Upper lobe of right lung (tissue), 1 donor: ENCODE measurements at regions not wholly inside any gene's neighbourhood (a gene's known extent, or its start where the extent isn't known, plus 50 kb on each side); places are given as distances from the start of the nearest gene placed in this dataset.

ENCODE experiments used
- ATAC-seq: fragments of 200-7000 bp; cut with Tn5 transposase; one replicate; pipeline ENCODE4 v1.9.1; 2020; ENCODE audit warnings: mild to moderate bottlenecking, moderate library complexity
- DNase-seq: peaks from one replicate; pipeline ENCODE4 v3.0.0-alpha.2; 2020
- H3K27ac ChIP-seq: fragments of 200-600 bp; one replicate; pipeline ENCODE4 v1.8.0; 2022
- H3K27me3 ChIP-seq: fragments of 200-600 bp; one replicate; pipeline ENCODE4 v1.8.0; 2022; ENCODE audit warnings: mild to moderate bottlenecking
- H3K36me3 ChIP-seq: fragments of 200-600 bp; one replicate; pipeline ENCODE4 v1.8.0; 2022
- H3K4me1 ChIP-seq: fragments of 200-600 bp; one replicate; pipeline ENCODE4 v1.8.0; 2022
- H3K4me3 ChIP-seq: fragments of 200-600 bp; one replicate; pipeline ENCODE4 v1.8.0; 2022; ENCODE audit warnings: mild to moderate bottlenecking
- H3K9me3 ChIP-seq: fragments of 200-600 bp; one replicate; pipeline ENCODE4 v1.8.0; 2022
- intact Hi-C: fragments of 100-400 bp; cut with DNase I; formaldehyde crosslinking; loops from one replicate; pipeline ENCODE4 v1.11.0; 2022
- TF ChIP-seq, protein P1 (sequence below): fragments of 200-600 bp; IDR thresholded peaks from one replicate; pipeline ENCODE4 v1.8.0; 2022; ENCODE audit warnings: antibody characterized with exemption
- donor health status: DM: no; HTN: yes; CAD: no; lungs with severe emphysema.

DNA sequence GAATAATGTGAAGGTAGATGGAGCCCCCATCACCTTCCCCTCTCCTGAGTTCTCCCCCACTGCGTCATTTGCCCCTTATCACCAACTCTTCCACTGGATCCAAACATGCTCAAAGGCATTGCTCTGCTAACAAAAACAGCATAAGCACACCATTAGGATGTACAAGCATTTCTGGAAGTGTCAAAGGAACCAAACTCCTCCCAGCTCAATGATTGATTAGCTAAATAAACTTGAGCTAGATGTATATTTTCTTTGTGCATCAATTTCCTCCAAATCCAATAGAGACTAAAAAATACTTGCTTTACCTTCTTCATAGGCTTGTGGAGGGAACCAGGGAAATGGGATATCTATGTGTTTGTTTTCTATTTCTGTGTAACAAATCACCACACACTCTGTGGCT is 248.4 kb upstream of the JARID2 start:
- Histone ChIP-seq H3K9me3 (no peaks in the 10 kb centered on the region), H3K4me3 (no peak overlapping the region), H3K27me3 (no peaks in the 10 kb centered on the region), H3K36me3 (no peaks in the 10 kb centered on the region), H3K27ac (no peak overlapping the region), H3K4me1 (no peaks in the 10 kb centered on the region)
- TF ChIP-seq, protein P1, sequence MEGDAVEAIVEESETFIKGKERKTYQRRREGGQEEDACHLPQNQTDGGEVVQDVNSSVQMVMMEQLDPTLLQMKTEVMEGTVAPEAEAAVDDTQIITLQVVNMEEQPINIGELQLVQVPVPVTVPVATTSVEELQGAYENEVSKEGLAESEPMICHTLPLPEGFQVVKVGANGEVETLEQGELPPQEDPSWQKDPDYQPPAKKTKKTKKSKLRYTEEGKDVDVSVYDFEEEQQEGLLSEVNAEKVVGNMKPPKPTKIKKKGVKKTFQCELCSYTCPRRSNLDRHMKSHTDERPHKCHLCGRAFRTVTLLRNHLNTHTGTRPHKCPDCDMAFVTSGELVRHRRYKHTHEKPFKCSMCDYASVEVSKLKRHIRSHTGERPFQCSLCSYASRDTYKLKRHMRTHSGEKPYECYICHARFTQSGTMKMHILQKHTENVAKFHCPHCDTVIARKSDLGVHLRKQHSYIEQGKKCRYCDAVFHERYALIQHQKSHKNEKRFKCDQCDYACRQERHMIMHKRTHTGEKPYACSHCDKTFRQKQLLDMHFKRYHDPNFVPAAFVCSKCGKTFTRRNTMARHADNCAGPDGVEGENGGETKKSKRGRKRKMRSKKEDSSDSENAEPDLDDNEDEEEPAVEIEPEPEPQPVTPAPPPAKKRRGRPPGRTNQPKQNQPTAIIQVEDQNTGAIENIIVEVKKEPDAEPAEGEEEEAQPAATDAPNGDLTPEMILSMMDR, result no peak
- ATAC-seq (no peak), DNase-seq (no peak)
- intact Hi-C loops, result no loop called here

GRCh38 chr6:14999106-14999505 is 246.8 kb upstream of the JARID2 start:
- TF ChIP-seq, protein P1, result no peak
- H3K36me3 ChIP-seq, result no peaks in the 10 kb centered on the region
- H3K9me3 ChIP-seq, result no peaks in the 10 kb centered on the region
- H3K4me1 ChIP-seq, result no peaks in the 10 kb centered on the region
- no peak overlapping the region for H3K4me3 ChIP-seq
- DNase-seq (no peak), ATAC-seq (no peak)
- no peaks in the 10 kb centered on the region for H3K27me3 ChIP-seq
- intact Hi-C loops, result no loop called here
- H3K27ac ChIP-seq, result no peak overlapping the region

- TF ChIP-seq, protein P1, result no peak
- Histone ChIP-seq H3K27ac (no peak overlapping the region), H3K9me3 (no peaks in the 10 kb centered on the region), H3K27me3 (no peaks in the 10 kb centered on the region), H3K4me1 (no peaks in the 10 kb centered on the region), H3K4me3 (no peak overlapping the region), H3K36me3 (no peaks in the 10 kb centered on the region)
- DNase-seq (no peak), ATAC-seq (no peak)
- intact Hi-C loops, result no loop called here
Measured at GRCh38 chr6:15001326-15001910, 244.5 kb upstream of the JARID2 start.

DNA sequence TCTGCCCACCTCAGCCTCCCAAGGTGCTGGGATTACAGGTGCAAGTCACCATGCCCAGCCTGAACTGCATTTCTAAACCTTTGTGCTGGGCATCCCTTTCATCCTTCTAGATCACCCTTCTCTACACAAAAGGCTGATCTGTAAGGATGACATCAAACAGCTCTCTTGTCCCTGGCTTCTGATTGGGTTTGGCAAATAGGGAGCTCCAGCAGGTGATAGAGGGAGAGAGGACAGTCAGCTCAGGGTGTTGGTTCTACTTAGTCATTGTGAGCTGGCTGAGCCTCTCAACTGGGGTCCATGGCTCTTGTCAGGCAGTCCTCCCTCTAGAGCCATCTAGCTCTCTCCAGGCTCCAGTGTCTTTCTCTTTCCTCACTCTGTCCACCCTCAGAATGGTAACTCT is 237.6 kb upstream of the JARID2 start:
- Histone ChIP-seq H3K9me3 (no peaks in the 10 kb centered on the region), H3K27ac (no peak overlapping the region), H3K4me1 (no peaks in the 10 kb centered on the region), H3K36me3 (no peaks in the 10 kb centered on the region), H3K27me3 (no peaks in the 10 kb centered on the region), H3K4me3 (no peak overlapping the region)
- ATAC-seq (no peak), DNase-seq (no peak)
- TF ChIP-seq, protein P1, result no peak
- intact Hi-C loops, result no loop called here

DNA sequence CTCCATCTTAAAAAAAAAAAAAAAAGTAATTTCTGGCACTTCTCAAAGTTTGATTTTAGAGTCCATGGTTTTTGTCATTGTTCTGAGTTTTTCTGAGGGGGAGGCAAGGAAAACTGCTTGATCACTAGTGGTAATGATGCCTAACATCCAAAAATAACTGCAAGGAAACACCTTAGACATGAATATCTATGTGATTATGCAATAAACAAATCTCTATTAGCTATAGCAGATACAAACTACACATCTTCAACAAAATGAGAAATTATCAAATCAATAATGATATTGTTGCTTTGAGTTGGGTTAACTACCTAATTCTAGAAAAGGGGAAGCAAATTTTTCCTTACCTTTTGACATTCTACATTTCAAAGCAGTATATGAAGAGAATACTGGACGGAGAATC is 230.9 kb upstream of the JARID2 start:
- Histone ChIP-seq H3K4me1 (no peaks in the 10 kb centered on the region), H3K36me3 (no peaks in the 10 kb centered on the region), H3K9me3 (no peaks in the 10 kb centered on the region), H3K27me3 (no peaks in the 10 kb centered on the region), H3K27ac (no peak overlapping the region), H3K4me3 (no peak overlapping the region)
- TF ChIP-seq, protein P1, result no peak
- no peak for ATAC-seq
- intact Hi-C loops, result no loop called here
- DNase-seq, result no peak

DNA sequence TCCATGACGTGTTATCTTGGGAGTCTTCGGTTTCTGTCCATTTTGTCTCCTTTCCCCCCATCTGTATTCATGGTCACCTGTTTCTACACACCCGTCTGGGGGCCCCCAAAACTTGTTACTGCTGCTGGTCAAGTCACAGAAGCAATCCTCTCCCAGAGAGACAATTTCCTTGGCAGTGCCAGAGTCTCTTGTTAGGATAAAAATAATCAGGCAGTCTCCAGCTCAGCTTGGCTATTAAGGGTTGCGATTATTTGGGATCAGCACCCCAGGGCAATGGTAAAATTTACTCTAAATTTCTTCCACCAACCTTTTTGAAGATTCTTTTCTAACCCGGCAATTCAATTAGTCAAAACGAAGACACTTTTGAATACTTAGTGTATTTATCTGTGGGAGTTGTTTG is 229.1 kb upstream of the JARID2 start:
- Histone ChIP-seq H3K27me3 (no peaks in the 10 kb centered on the region), H3K4me3 (no peak overlapping the region), H3K9me3 (no peaks in the 10 kb centered on the region), H3K4me1 (no peaks in the 10 kb centered on the region), H3K27ac (no peak overlapping the region), H3K36me3 (no peaks in the 10 kb centered on the region)
- DNase-seq (no peak), ATAC-seq (no peak)
- intact Hi-C loops, result no loop called here
- TF ChIP-seq, protein P1, result no peak
